ENCODE measurements at regions not wholly inside any gene's neighbourhood (a gene's known extent, or its start where the extent isn't known, plus 50 kb on each side); places are given as distances from the start of the nearest gene placed in this dataset.
"Not testable (repeated sequence)": the region's sequence is repeated elsewhere in the genome, so short reads cannot be mapped to it uniquely, and the experiment has no call there.

DNA sequence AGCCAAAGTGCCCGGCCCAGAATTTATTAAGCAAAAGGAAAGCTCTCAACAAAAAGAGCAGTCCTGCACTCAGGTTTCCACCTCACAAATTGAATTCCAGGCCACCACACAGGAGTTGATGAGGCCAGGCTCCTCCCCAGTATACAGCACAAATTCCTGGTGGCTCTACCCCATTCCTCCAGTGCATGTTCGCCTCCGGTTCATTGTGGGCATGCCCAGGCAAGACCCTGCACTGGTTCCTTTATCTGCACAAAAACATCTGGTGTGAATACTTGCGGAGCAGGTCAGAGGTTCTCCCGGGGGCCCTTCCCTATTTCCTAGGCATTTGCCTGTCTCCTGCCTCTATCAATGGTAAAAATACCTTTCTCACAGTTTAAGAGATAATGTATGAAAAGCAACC lies 195.2 kb upstream of the ANXA10 start:
- H3K4me1 Mint-ChIP-seq, result no peaks in the 10 kb centered on the region
- no peak overlapping the region for H3K27ac Mint-ChIP-seq
- intact Hi-C loops (cut with DNase I, micrococcal nuclease), result no loop called here
- no peaks in the 10 kb centered on the region for H3K27me3 Mint-ChIP-seq
- ChIA-PET CTCF (no interaction called here), POLR2A (no interaction called here)
- ATAC-seq, result no peak
- H3K36me3 Mint-ChIP-seq (ENCODE audit: low read depth), result no peaks in the 10 kb centered on the region
- H3K4me3 Mint-ChIP-seq, result no peak overlapping the region
- no peak for DNase-seq
- no peaks in the 10 kb centered on the region for H3K9me3 Mint-ChIP-seq (ENCODE audit: low read depth)

DNA sequence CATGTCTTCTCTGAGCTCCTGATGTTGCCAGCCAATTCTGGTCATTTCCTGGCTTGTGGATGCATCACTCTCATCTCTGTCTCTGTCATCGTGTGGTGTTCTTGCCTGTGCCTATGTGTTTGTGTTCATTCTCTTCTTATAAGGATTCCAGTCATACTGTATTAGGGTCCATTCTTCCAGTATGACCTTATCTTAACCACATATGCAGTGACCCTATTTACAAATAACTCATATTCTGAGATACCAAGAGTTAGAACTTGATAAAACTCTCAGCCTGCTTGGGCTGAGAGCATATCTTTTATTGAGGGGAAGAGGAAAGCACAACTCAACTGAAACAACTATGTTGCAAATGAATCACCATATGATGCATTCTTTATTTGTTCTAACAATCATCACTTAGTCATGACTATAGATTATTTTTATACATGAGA lies 189.0 kb upstream of the ANXA10 start:
- no peak overlapping the region for H3K4me3 Mint-ChIP-seq
- no peak for ATAC-seq
- no peaks in the 10 kb centered on the region for H3K36me3 Mint-ChIP-seq (ENCODE audit: low read depth)
- H3K9me3 Mint-ChIP-seq (ENCODE audit: low read depth), result no peaks in the 10 kb centered on the region
- intact Hi-C loops (cut with DNase I, micrococcal nuclease), result no loop called here
- ChIA-PET CTCF (no interaction called here), POLR2A (no interaction called here)
- H3K27ac Mint-ChIP-seq, result no peak overlapping the region
- DNase-seq, result no peak
- H3K4me1 Mint-ChIP-seq, result no peaks in the 10 kb centered on the region
- no peaks in the 10 kb centered on the region for H3K27me3 Mint-ChIP-seq

GRCh38 chr4:167906851-167907250 lies 185.5 kb upstream of the ANXA10 start:
- POLR2A ChIA-PET, result no interaction called here
- intact Hi-C loops (cut with DNase I, micrococcal nuclease), result no loop called here
- CTCF ChIA-PET, result no interaction called here
- Mint-ChIP-seq H3K27me3 (no peaks in the 10 kb centered on the region), H3K27ac (no peak overlapping the region), H3K4me3 (no peak overlapping the region), H3K4me1 (no peaks in the 10 kb centered on the region), H3K9me3 (ENCODE audit: low read depth) (peaks cover 1% of the 10 kb centered on the region), H3K36me3 (ENCODE audit: low read depth) (no peaks in the 10 kb centered on the region)
- ATAC-seq, result no peak
- no peak for DNase-seq

GRCh38 chr4:167908816-167909215 lies 183.5 kb upstream of the ANXA10 start:
- ATAC-seq (no peak), DNase-seq (no peak)
- H3K36me3 Mint-ChIP-seq (ENCODE audit: low read depth), result no peaks in the 10 kb centered on the region
- no peak overlapping the region for H3K27ac Mint-ChIP-seq
- H3K4me3 Mint-ChIP-seq, result no peak overlapping the region
- no peaks in the 10 kb centered on the region for H3K4me1 Mint-ChIP-seq
- H3K9me3 Mint-ChIP-seq (ENCODE audit: low read depth), result peaks cover 5% of the 10 kb centered on the region
- intact Hi-C loops (cut with DNase I, micrococcal nuclease), result no loop called here
- CTCF ChIA-PET, result no interaction called here
- POLR2A ChIA-PET, result no interaction called here
- H3K27me3 Mint-ChIP-seq, result no peaks in the 10 kb centered on the region

- H3K9me3 Mint-ChIP-seq (ENCODE audit: low read depth); H3K27ac Mint-ChIP-seq; ATAC-seq; H3K4me1 Mint-ChIP-seq; POLR2A ChIA-PET; H3K36me3 Mint-ChIP-seq (ENCODE audit: low read depth); CTCF ChIA-PET; DNase-seq; intact Hi-C loops (cut with DNase I, micrococcal nuclease); H3K27me3 Mint-ChIP-seq; H3K4me3 Mint-ChIP-seq: not testable (repeated sequence)
Measured at GRCh38 chr4:167912535-167912934, 179.8 kb upstream of the ANXA10 start.

GRCh38 chr4:167918077-167918476 lies 174.3 kb upstream of the ANXA10 start:
- intact Hi-C loops (cut with DNase I, micrococcal nuclease), result no loop called here
- Mint-ChIP-seq H3K27ac (no peak overlapping the region), H3K36me3 (ENCODE audit: low read depth) (no peaks in the 10 kb centered on the region)

DNA sequence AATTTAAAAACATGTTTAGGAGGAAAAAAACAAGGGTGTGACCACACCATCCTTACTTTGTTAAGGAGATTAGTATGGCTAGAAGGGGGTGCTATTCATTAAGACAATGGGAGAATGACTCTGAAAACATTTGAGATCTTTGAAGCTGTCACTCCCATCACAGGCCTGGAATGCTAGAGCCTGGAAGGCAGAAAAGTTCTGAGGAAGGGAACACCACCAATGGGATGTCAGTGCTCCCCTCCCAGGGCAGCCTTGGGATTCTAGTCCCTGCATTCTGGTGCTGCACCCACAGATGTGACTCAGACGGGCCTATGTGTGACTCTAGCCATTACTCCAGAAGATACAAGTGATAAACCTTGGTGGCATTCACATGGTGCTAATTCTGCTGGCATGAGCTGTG lies 162.2 kb upstream of the ANXA10 start:
- no peak for ATAC-seq
- Mint-ChIP-seq H3K27ac (no peak overlapping the region), H3K27me3 (no peaks in the 10 kb centered on the region), H3K36me3 (ENCODE audit: low read depth) (no peaks in the 10 kb centered on the region), H3K4me3 (no peak overlapping the region), H3K4me1 (no peaks in the 10 kb centered on the region), H3K9me3 (ENCODE audit: low read depth) (no peaks in the 10 kb centered on the region)
- CTCF ChIA-PET, result no interaction called here
- POLR2A ChIA-PET, result no interaction called here
- no peak for DNase-seq
- intact Hi-C loops (cut with DNase I, micrococcal nuclease), result no loop called here

More at GRCh38 chr4:167918077-167918476, 174.3 kb upstream of the ANXA10 start:
- Mint-ChIP-seq H3K4me1 (no peaks in the 10 kb centered on the region), H3K27me3 (no peaks in the 10 kb centered on the region), H3K4me3 (no peak overlapping the region), H3K9me3 (ENCODE audit: low read depth) (peaks cover 7% of the 10 kb centered on the region)
- CTCF ChIA-PET, result no interaction called here
- DNase-seq (no peak), ATAC-seq (no peak)
- POLR2A ChIA-PET, result no interaction called here

DNA sequence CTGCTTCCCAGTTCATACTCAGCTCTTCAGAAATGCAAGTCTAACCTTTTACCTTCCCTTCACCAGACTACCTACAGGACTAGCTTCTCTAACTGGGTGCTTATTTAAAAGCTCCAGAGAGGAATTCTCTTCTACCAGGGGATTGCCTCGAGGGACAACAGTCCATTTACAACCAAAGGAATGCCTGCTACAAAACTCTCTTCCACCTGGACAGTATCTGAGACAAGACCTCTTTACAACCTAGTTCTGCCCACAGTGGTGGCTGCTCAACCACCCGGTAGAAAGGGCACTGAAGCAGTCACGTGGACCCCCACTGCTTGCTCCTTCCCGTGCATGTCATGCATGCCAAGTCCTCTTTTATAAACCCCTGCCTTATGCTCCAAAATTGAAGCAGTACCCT lies 158.1 kb upstream of the ANXA10 start:
- CTCF ChIA-PET, result no interaction called here

GRCh38 chr4:167939863-167940616 lies 152.3 kb upstream of the ANXA10 start:
- intact Hi-C loops (cut with DNase I, micrococcal nuclease), result no loop called here
- ChIA-PET CTCF (no interaction called here), POLR2A (no interaction called here)
- Mint-ChIP-seq H3K27me3 (no peaks in the 10 kb centered on the region), H3K4me3 (no peak overlapping the region), H3K27ac (no peak overlapping the region), H3K4me1 (no peaks in the 10 kb centered on the region), H3K36me3 (ENCODE audit: low read depth) (no peaks in the 10 kb centered on the region), H3K9me3 (ENCODE audit: low read depth) (no peaks in the 10 kb centered on the region)
- DNase-seq (no peak), ATAC-seq (no peak)

More for the DNA sequence above, 158.1 kb upstream of the ANXA10 start:
- ATAC-seq, result no peak
- POLR2A ChIA-PET, result no interaction called here
- no peaks in the 10 kb centered on the region for H3K9me3 Mint-ChIP-seq (ENCODE audit: low read depth)
- H3K4me1 Mint-ChIP-seq, result no peaks in the 10 kb centered on the region
- no peak overlapping the region for H3K4me3 Mint-ChIP-seq
- no peak for DNase-seq
- no peaks in the 10 kb centered on the region for H3K27me3 Mint-ChIP-seq
- H3K27ac Mint-ChIP-seq, result no peak overlapping the region
- intact Hi-C loops (cut with DNase I, micrococcal nuclease), result no loop called here
- no peaks in the 10 kb centered on the region for H3K36me3 Mint-ChIP-seq (ENCODE audit: low read depth)

- Mint-ChIP-seq H3K27me3 (no peaks in the 10 kb centered on the region), H3K27ac (no peak overlapping the region)
- CTCF ChIA-PET, result no interaction called here
Measured at GRCh38 chr4:167943872-167944505, 148.3 kb upstream of the ANXA10 start.

GRCh38 chr4:167944721-167945120 lies 147.6 kb upstream of the ANXA10 start:
- Mint-ChIP-seq H3K27ac (no peak overlapping the region), H3K27me3 (no peaks in the 10 kb centered on the region), H3K4me3 (no peak overlapping the region), H3K36me3 (ENCODE audit: low read depth) (no peaks in the 10 kb centered on the region), H3K4me1 (no peaks in the 10 kb centered on the region), H3K9me3 (ENCODE audit: low read depth) (no peaks in the 10 kb centered on the region)
- ATAC-seq (no peak), DNase-seq (no peak)
- ChIA-PET CTCF (no interaction called here), POLR2A (no interaction called here)
- intact Hi-C loops (cut with DNase I, micrococcal nuclease), result no loop called here

More at GRCh38 chr4:167943872-167944505, 148.3 kb upstream of the ANXA10 start:
- intact Hi-C loops (cut with DNase I, micrococcal nuclease), result no loop called here
- H3K9me3 Mint-ChIP-seq (ENCODE audit: low read depth), result no peaks in the 10 kb centered on the region
- DNase-seq, result no peak
- ATAC-seq, result no peak
- no peaks in the 10 kb centered on the region for H3K4me1 Mint-ChIP-seq
- H3K36me3 Mint-ChIP-seq (ENCODE audit: low read depth), result no peaks in the 10 kb centered on the region
- H3K4me3 Mint-ChIP-seq, result no peak overlapping the region
- POLR2A ChIA-PET, result no interaction called here

- ATAC-seq, result no peak
- ChIA-PET CTCF (no interaction called here), POLR2A (no interaction called here)
- Mint-ChIP-seq H3K4me1 (no peaks in the 10 kb centered on the region), H3K36me3 (ENCODE audit: low read depth) (no peaks in the 10 kb centered on the region), H3K9me3 (ENCODE audit: low read depth) (peaks cover 31% of the 10 kb centered on the region), H3K27ac (no peak overlapping the region), H3K4me3 (no peak overlapping the region), H3K27me3 (no peaks in the 10 kb centered on the region)
- no peak for DNase-seq
- intact Hi-C loops (cut with DNase I, micrococcal nuclease), result no loop called here
Measured at GRCh38 chr4:167955006-167955405, 137.3 kb upstream of the ANXA10 start.
